PFSK-1 (cell line): ENCODE measurements at regions not wholly inside any gene's neighbourhood (a gene's known extent, or its start where the extent isn't known, plus 50 kb on each side); places are given as distances from the start of the nearest gene placed in this dataset.

ENCODE experiments used
- POLR2AphosphoS5 ChIP-seq: IDR thresholded peaks from 2 replicates; pipeline ENCODE4 v1.6.1; 2012; ENCODE audit warnings: low read depth, mild to moderate bottlenecking, control low read depth, low read length, moderate library complexity
- REST ChIP-seq, 2 experiments: IDR thresholded peaks; 2 replicates each; pipeline versions ENCODE4 v1.6.1 to v1.8.0; 2011 to 2012; ENCODE audit warnings: low read depth in 2 of 2, low read length in 2 of 2, control low read depth in 1 of 2, inconsistent platforms in 1 of 2, mild to moderate bottlenecking in 1 of 2, moderate library complexity in 1 of 2; ENCODE audit not compliant: insufficient read depth in 1 of 2
- TAF1 ChIP-seq: IDR thresholded peaks from 2 replicates; pipeline ENCODE4 v1.6.1; 2012; ENCODE audit warnings: low read length, control low read depth, borderline replicate concordance; ENCODE audit not compliant: insufficient read depth

GRCh38 chr1:22271847-22272801, 129.2 kb upstream of the WNT4 start:
- TF ChIP-seq POLR2AphosphoS5 = no peak
- no peak for TF ChIP-seq TAF1
- no peak for TF ChIP-seq REST (IDR thresholded peaks at IDR 0.05; ENCODE audit: insufficient read depth in 1 of 2, low read depth in 2 of 2, low read length in 2 of 2)
